Posterior vena cava (tissue), 2 donors: ENCODE measurements at regions not wholly inside any gene's neighbourhood (a gene's known extent, or its start where the extent isn't known, plus 50 kb on each side); places are given as distances from the start of the nearest gene placed in this dataset.
A peak's percentile ranks its signal among the peaks of the same experiment; 100 is the strongest.

ENCODE experiments used
- DNase-seq: peaks from one replicate; pipeline ENCODE4 v3.0.0-alpha.2; 2020; ENCODE audit warnings: low spot score
- intact Hi-C, 2 donors: fragments of 100-400 bp; cut with DNase I; formaldehyde crosslinking; loops; one replicate each; pipeline versions ENCODE4 v1.14.1 to v1.14.2; 2022 to 2023
- donor health status: DM: yes; HTN: yes; CAD: no.
- donor health status: DM: yes; HTN: yes; CAD: no.

DNA sequence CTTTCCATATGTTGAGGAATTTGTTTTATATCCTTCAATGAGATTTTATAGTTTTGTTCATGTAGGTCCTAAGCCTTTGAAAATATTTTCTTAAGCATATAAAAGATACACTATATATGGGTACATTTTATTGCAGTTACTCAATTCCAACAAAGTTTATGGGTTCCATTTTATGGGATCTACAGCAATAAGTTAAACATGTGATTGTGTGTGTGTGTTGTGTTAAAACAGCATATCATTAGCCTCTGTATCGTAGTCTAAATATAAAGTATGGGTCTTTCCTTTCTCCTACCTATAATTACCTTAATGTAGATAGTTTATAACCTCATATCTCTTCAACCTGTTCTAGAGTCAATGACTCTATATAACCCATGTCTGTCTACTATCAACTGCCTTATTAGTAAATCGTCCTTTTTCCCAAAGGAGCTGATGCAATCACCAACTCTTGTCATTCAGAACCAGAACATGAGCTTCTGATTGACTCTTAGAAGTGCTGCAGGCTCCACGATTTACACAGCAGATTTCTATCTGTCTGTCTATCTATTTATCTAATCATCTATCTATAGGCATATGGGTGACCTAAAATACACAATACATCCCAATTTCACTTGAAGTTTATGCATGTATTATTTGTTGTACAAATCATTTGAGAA is 512.6 kb upstream of the CBLB start:
- intact Hi-C loops, result no loop called here
- DNase-seq, result no peak

DNA sequence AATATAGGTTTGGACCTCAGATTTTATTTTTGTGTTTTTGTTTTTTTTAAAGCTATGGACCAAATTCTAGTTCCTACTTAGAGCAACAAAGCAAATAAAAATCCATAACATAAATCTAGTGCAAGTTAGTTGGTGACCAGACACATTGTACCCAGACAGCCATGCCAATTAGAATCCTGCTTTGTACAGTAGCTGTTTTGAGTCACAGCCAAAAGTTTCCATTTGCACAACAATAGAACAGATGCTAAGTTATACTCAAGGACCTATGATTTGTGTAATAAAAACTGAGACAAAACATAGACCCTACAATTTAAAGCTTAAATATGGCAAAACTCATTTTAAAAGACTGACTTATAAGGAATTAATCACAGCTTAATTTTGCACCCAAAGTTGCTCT is 513.1 kb upstream of the CBLB start:
- no peak for DNase-seq
- intact Hi-C loops, result no loop called here

DNA sequence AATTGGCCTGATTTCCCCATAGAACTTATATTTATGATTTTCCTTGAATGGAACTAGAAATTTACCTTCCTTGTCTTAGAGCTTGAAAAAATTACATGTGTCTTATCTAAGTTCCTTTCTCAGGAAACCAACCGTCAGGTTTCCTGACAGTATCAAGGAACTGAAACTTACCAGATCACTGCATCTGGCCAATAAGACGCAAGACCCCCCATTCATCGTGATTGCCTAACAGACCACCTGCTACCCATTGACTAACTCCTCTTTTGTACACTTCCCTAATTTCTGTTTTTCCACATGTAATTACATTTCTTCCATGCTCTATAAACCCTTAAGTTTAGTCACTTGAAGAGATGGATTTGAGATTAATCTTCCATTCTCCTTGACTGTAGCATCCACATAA is 517.2 kb upstream of the CBLB start:
- no peak for DNase-seq
- intact Hi-C loops, result no loop called here

DNA sequence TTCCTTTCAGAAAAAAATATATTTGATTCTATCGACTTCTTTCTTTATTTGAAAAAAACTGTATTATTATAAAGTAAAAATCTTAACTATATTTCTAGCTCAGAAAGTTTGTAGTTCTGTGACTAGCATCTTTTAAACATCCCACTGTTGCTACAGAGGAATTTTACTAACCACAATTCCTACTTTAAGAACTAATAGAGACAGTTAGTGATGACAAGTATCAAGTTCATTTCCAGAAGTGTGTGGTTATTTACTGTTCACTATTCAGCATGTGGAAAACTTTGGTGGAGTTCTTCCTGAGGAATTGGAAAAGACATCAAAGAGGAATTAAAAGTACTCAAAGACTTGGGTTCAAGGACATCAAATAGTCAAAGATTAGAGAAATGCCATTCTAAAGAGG is 524.1 kb upstream of the CBLB start:
- intact Hi-C loops, result no loop called here
- DNase-seq, result no peak

- no peak for DNase-seq
- intact Hi-C loops, result no loop called here
Measured at GRCh38 chr3:106397006-106397405, 528.2 kb upstream of the CBLB start.

DNA sequence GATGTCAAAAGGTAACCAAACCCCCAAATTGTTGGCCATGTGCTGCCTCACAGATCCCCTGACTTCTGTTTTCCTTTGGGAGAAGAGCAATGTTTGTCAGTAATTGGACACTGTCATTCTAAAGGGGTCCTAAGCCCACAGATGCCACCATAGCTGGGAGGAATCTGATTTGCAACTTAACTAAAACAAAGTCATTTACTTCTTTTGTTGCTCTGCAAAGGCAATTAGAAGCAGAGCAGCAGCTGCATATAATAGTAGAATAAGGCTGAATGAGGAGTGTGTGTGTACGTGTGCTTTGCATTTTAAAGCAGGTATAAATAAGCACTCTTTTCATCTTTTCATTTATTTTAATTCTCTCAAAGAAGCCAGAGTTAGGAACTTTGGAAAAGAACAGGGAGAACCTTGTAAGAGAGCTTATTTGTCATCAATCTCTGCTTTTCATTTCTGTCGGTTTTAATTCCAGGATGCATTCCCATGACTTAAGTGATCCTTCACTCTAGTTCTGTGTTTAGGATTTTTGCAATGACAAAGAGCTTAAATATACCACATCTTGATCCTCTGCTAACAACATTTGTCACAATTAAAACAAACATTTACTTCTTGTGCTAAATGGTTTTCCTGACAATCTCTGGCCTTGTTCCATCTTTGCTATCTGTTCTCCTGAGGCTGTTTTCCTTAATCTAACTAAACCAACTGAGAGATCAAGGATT is 530.2 kb upstream of the CBLB start:
- intact Hi-C loops, result no loop called here
- DNase-seq, result no peak

DNA sequence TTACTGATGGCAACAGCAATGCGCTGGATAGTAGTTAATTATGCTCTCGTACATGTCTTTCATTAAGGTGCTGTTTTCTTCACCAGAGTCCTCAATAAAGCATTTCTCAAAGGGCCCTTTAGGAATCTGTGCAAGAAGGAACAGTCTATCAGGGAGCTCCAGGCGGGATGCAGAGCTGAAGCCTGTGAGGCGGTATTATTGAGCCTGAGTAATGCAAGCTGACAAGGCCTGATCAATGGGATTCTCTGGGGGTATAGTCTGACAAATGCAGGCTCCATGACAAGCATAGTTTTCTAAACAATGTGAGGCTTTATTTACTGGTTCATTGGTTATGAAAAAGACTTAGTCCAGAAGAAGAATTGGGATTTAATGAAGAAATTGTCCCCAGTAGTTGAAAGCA is 530.9 kb upstream of the CBLB start:
- intact Hi-C loops, result no loop called here
- DNase-seq, result no peak

GRCh38 chr3:106401666-106402490 is 533.1 kb upstream of the CBLB start:
- intact Hi-C loops, result no loop called here
- DNase-seq, result no peak

DNA sequence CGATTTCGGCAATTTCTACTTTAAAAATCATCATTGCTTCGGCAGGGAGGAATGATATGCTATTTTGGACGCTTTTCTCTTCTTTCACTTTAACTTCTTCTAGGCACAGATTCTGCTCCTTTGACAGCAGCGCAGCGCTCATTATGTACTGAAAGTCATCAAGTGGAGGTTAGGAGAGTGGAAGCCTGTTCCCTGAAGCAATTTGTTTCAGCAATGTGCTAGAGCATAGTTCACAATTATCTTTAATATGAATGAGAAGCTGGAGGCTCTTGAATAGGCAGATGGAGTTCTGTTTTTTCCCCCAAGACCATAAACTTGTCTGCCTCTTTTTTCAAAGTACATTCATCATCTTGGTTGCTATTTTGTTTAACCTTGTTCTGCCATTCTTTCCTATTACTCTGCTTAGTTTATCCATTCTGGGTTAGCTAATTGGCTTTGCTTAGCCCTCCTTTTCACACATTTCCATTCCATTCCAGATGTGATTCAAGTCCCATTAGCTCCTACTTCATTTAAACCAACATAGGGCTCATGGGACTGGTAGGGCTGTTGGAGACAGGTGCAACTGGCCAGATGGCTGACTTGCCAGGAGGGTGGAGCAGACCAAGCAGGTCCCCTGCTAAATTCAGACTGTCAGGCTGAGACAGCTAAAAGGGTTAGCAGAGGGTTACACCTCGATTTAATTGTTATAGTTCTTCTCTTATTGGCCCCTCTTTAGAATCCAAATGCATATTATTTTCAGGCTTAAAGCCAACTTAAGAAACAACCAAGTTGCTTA is 534.7 kb upstream of the CBLB start:
- DNase-seq, result no peak
- intact Hi-C loops, result no loop called here

DNA sequence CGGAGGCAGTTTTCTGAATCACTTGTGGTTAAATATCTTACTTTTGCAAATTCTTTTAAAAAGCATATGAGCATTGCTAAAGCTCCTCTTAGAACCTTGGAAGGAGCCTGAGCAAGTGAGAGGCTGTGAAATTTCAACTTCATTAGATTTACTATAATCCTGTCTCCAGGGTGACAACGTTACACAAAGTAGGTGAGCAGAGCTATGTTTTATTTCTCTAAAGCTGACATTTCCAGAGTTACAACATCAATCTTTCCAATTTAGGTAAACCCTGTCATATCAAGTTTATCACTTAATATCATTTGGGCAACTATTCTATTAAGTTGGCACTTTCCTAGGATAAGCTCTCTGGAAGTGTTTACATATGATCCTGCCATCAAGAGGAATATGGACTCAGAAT is 544.9 kb upstream of the CBLB start:
- intact Hi-C loops, result no loop called here
- DNase-seq, result no peak

GRCh38 chr3:106420628-106421027 is 551.8 kb upstream of the CBLB start:
- no peak for DNase-seq
- intact Hi-C loops, result no loop called here

- intact Hi-C loops, result no loop called here
- DNase-seq, result no peak
Measured at GRCh38 chr3:106421426-106421825, 552.6 kb upstream of the CBLB start.

DNA sequence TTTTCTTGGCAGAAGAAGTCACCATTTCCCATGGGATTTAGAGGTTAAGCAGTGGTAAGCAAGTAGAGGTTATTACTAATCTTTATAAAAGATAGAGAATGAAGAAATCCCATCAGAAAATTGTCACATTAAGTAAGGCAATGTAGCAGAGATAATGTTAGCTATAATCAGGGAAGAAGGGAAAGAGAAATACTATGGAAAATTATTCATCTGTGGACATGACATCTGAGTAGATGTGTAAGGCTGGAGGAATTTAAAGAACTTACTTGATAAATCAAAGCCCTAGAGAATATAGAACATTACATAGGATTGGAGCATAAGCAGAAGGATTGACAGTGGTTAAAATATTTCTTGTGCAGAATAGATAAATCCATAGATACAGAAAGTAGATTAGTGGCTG is 553.1 kb upstream of the CBLB start:
- intact Hi-C loops, result no loop called here
- DNase-seq, result no peak

- DNase-seq, result no peak
- intact Hi-C loops, result no loop called here
Measured at GRCh38 chr3:106423321-106424225, 554.8 kb upstream of the CBLB start.

- intact Hi-C loops, result no loop called here
- DNase-seq, result no peak
Measured at GRCh38 chr3:106425026-106425425, 556.2 kb upstream of the CBLB start.

GRCh38 chr3:106425916-106426315 is 557.1 kb upstream of the CBLB start:
- DNase-seq, result no peak
- intact Hi-C loops, result no loop called here

- intact Hi-C loops, result no loop called here
- no peak for DNase-seq
Measured at GRCh38 chr3:106428565-106428994, 559.8 kb upstream of the CBLB start.

- peak; percentile 84 for DNase-seq
- intact Hi-C loops, result no loop called here
Measured at GRCh38 chr3:106431721-106432120, 562.9 kb upstream of the CBLB start.
